ENCODE measurements at regions not wholly inside any gene's neighbourhood (a gene's known extent, or its start where the extent isn't known, plus 50 kb on each side); places are given as distances from the start of the nearest gene placed in this dataset.
A peak's percentile ranks its signal among the peaks of the same experiment; 100 is the strongest.

DNA sequence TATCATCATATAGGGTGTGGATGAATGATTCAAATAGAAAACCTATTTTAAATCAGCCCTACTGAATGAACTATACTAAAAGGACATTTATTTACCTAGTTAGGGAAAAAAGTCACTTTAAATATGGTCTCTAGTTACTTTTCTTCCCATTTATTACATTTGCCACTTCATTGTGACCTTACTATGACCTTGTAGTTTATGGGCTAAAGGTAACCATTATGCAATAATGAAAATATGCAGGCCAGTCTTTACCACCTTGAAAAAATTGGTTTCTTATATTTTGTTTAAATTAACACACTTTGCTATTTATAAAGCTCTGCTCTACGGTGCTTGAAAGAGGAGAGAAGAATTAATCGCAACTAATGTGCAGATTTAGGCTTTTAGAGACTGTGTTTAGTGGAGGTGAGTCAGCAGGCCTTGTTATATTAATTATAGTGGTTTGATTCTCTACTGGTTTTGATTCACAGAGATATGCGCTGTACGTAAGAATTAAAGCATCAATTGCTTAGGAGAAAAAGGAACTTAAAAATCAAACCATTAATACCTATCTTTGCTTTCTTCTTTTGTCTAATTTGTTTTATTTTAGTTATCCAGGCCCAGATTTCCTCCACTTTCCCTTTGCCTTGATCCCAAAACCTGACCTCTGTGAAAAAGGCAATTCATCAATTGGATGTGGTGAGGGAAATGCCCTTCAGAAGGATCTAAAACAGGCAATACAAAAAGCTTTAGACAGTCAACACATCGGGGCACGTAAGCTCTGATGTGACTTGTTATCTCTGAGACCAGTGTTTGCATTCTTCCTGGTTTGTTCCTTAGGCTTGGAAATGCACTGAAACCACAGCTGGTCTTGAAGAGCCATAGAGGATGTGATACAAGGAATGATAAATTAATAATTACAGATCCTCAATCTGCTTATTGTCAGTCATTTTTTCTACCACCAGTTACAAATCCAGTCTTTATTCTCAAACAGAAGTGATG lies 141.2 kb upstream of the HDAC9 start:
- ATAC-seq = no peak
- DNase-seq (ENCODE audit: low spot score) = no peak

DNA sequence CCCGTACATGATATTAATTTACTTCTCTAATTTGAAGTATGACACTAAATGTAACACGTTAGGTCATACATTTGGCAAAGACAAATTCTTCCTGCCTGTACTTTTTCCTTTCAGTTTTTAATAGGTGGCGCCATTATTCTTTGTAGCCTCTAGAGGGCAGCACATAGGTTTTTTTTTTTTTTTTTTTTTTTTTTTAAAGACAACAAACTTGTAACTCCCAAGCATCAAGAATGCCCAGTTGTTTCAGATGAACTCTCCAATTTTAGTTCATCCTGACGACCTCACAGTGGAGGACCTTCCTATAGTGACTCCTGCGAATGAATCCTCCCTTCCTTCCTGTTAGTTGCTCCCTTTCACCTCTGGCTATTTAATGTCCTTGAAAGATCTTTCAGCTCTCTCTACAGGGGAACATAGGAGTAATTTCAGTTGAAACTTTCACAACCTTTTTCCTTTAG lies 139.3 kb upstream of the HDAC9 start:
- ATAC-seq = peak; percentile 86
- no peak for DNase-seq (ENCODE audit: low spot score)

DNA sequence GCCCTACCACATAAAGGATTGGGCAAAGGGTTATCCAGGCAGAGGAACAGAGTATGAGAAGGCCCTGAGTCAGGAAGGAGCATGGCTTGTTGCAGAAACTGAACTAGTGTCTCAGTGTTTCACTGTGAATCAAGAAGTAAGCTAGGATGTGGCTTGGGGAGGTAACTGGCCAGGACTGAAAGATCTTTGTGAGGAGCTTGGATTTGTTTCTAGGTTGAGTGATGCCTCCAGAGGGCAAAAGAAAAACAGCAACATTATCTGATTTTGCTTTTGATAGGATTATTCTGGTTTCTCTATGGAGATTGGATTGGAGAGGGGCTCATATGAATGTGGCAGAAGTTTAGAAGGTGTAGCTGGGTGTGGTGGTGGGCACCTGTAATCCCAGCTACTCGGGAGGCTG lies 137.9 kb upstream of the HDAC9 start:
- peak; percentile 55 for ATAC-seq
- no peak for DNase-seq (ENCODE audit: low spot score)

DNA sequence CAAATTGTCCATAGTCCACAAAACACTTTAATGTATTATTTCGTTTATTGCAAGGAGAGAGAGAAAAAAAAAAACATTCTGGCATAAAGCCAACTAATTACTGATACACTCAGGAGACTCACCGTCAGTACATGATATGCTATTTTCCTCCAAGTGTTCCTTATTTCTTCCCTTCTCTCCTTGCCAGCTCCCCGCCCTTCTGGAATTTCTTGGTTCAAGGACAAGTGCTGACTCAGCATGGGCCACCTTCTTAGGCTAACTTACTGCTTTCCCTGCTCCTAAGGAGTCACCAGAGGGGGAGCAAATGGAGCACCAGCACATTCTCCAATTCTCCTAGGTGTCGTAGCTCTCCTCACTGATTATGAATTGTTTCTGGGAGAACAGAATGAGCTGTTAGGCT lies 133.8 kb upstream of the HDAC9 start:
- ATAC-seq (no peak), DNase-seq (ENCODE audit: low spot score) (no peak)

DNA sequence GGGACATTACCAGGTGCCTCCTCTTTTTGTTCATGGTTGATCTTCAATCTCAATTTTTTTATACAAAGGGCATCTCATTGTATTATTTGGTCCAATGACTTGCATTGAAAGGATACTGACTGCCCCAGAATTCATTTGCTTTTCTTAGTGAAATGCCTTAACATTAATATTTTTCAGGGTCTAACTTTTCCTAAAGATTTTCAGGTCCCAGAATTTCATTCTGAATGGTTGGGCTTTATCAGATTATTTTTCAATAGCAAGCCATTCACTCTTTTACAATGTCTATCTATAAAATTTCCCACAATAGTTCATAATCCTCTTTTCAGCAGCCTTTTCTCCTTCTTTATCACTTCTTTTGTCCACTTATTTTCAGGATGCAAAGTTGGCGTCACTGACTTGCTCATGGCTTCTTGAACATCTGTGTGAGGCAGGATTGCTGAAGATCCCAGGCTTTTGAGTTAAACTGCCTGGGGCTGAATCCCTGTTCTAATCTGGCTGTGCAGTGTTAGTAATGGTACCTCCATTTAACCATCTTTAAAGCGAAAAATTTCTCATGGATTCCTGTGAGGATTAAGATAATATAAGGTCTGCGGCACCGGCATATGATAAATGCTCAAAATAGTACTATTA lies 131.7 kb upstream of the HDAC9 start:
- no peak for ATAC-seq
- no peak for DNase-seq (ENCODE audit: low spot score)

DNA sequence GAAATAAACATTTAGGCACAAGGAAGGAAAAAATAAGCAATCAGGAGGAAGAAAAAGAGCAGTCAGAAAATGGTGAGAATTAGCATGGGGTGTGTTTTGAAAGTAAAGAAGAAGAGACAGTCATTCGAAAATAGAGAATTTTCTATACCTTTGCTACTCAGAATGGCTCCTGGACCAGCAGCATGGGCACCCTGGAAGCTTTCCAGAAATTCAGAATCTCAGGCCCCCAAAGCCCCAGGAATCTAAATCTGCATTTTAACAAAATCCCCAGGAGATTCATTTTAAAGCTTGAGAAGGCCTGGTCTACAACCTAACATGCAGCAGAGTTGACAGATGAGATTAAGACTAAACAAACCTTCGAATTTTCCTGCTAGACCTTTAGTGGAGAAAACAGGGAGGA lies 131.2 kb upstream of the HDAC9 start:
- DNase-seq (ENCODE audit: low spot score) = no peak
- ATAC-seq = no peak

DNA sequence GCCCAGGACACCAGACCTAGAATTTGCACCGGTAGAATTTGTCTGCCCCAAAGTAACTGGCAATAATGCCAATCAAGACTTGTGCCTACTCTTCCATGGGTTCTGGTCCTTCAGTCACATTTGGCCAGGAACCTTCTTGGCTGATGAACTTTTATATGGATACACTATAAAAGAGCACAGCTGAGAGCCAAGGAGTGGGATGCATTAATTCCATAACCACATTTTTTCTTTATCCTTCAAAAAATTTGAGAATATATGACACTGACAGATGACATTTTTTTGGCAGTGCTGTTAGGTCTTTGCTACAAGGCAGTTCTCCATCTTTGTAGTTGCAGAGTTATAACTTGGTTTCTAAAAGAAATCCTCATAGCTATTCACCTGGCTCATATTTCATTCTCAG lies 129.2 kb upstream of the HDAC9 start:
- DNase-seq (ENCODE audit: low spot score) (no peak), ATAC-seq (no peak)

DNA sequence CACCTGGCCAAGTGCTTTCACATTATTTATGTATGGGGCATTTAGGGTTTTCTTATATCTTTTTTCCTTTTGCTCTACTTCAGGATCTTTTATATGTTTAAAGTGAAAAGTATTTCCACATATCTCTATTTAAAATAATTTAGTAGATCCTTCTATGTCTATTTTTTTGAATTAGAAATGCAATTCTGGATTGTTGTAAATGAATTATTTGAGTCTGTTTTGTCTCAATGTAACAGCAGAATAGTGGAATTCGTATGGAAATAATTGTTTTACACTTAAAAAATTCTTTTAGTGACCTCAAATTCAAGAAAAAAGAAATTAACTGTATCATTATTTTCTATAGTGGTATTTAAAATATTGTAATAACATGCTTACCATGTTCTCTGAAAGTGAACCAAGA lies 126.5 kb upstream of the HDAC9 start:
- ATAC-seq = no peak
- no peak for DNase-seq (ENCODE audit: low spot score)

DNA sequence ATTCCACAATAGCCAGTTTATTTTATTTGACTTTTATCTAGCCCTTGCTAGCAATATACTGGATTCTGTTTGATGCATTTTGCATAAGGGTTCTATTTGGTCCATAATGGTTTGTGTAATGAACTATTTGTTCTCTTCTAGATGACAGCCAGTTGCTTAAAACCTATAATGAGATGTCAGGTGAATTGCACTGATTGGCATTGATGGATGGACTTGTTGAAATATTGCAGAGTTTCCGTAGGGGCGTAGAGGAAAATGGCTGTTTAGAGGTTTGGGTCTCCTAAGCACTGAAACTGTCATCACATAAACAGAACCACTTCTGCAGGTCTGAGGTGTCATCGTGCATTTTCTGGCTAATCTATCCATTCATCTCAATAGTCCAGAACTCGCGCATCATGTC lies 124.9 kb upstream of the HDAC9 start:
- ATAC-seq = no peak
- no peak for DNase-seq (ENCODE audit: low spot score)

DNA sequence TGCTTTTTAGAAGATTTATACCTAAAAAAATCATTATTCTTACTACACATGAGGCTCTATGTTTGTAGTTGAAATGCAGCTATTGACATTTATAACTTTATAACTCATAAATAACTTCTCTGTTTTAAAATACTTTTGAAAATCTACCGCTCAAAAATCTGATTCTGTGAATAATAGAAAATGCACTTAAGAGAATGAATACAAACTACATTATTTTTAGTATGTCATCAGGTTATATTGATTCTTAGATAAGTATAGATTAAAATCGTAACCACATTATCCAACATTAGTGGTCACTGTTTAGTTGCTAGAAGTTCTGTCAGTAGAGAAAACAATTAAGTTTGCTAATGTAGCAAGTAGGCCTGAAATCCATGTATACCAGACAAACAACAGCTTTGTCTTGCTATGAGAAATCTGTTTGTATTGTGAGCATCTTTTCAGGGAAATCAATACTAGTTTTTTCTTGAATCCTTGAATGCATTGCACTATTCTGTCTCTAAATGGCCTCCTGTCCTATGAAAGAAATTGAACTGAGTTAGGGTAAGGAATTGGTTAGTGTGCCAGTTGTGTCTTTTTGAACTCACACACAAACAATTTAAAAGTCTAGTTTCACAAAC lies 116.5 kb upstream of the HDAC9 start:
- ATAC-seq (no peak), DNase-seq (ENCODE audit: low spot score) (no peak)

DNA sequence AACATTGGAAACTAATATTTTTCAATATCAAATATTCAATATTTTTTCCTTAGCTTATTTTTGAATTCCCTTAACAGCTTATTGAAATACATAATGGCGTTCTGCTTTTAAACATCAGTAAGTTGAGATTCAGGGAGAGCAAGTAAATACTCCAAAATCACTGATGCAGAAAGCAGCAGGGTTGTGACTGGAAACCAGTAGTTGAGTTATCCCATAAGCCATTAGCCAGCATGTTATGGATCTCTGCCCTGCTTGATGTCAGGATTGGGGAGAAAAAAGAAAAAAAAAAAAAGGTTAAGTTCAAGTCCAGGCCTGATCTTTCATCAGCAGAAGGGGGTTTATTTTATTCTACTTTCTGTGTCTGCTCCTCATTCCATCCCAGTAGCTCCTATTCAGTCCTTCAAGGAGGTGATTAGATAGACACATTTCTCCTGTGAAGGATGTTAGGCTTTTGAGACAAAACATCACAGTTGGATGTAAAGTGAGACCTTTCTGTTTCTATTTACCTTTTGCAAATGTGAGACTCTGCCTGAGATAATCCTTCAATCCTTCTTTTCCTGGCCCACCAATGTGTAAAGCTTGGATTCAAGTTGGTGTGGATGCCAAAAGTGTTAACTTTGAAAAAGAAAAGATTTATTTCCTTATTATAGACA lies 110.9 kb upstream of the HDAC9 start:
- DNase-seq (ENCODE audit: low spot score) = no peak

DNA sequence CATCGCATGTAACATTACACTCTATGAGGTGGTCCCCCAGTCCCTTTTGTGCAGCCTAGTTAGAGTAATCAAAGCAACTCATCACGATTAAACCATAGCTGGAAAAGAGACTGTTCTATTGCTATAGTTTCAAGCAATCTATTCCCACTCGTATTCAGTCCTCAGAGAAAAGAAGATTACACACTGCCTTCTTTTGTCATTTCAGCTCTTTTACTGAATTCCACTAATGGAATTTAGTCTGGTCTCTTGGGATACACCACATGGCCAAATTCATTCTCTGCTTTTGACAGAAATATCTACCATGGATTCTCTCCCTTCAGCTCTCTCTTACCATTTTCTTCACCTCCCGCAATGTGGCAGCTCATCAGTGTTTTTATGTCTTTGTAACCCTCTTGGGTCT lies 108.9 kb upstream of the HDAC9 start:
- ATAC-seq (no peak), DNase-seq (ENCODE audit: low spot score) (no peak)

More for the DNA sequence above, 110.9 kb upstream of the HDAC9 start:
- ATAC-seq = no peak

DNA sequence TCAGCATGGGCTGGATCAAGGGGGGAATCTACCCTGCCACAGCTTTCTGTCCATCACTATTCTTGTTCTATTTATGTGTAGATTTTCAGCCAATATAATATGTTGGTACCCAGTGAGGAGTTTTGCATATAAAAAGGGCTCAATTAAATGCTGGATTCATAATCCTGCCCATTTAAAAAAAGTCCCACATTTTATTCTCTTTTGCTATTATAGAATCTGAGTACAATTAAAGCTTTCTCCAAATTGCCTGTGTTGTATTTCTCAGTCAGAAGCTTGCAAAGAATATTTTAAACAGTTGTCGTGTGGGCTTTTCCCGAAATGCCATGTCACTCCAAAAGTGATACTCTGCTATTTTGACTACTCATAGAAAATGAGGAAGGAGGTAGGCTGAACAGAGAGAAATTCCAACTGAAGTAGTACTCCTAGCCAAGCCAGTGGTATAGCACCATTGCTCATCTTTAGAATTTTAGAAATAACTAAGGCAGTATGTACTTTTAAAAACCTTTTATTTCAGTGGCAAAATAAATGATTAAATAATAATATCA lies 108.3 kb upstream of the HDAC9 start:
- ATAC-seq (no peak), DNase-seq (ENCODE audit: low spot score) (no peak)

DNA sequence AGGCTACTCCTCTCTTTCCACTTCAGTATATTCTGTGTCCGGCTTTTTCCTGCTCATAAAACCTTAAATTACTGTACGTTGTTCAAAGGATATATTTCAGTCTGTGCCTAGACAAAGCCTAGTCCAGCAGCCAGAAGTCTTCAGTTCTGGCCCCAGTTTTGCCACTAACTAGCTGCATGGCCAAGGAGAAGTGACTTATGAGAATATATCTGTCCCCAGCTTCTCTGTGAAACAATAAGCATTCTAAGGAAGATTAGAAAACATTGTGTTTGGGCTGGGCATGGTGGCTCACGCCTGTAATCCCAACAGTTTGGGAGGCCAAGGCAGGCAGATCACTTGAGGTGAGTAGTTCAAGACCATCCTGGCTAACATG lies 105.0 kb upstream of the HDAC9 start:
- ATAC-seq (no peak), DNase-seq (ENCODE audit: low spot score) (no peak)

DNA sequence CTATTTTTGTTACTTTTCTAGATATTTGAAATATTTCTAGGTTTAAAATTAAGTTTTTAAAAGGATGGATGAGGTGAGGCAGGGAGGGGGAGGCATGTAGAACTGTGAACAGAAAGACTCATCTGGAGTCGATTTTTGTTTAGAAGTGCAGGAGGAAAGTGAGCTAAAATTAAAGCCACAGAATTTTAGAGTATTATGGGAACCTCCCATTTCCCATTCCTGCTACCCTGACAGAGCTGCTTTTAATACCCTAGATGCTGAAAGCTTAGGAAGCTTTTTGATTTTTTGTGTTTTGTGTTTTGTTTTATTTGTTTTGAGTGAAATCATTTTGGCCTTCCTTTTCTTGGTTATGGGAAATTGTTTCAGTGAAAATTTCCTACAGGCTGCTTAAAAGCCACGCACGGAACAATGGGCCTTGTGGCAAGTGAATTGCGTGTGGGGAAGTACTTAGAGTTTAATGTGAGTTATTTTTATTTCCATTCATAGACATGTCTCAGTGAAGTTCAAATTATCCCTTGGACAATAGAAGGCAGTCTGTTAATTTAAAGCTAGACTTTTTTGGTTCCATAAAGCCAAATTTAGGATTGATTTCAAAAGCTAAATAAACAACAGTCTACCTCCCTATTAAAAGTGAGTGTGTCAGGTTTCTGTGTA lies 102.0 kb upstream of the HDAC9 start:
- no peak for ATAC-seq
- no peak for DNase-seq (ENCODE audit: low spot score)

DNA sequence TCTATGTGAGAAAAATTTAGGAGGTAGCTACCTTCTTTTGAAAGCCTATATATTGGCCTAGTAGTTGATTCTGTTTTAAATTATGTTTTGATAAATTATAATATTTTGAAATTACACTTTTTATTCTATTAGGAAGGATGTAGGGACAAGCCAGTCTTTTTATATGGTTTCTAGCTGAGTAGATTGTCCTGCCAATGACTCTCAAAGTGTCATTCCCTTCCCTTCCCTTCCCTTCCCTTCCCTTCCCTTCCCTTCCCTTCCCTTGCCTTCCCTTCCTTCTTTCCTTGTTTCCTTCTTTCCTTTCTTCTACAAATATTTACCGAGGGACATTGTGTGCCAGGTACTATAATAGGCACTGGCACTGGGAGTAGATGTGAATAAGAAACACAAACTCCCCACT lies 99.7 kb upstream of the HDAC9 start:
- ATAC-seq (no peak), DNase-seq (ENCODE audit: low spot score) (no peak)

DNA sequence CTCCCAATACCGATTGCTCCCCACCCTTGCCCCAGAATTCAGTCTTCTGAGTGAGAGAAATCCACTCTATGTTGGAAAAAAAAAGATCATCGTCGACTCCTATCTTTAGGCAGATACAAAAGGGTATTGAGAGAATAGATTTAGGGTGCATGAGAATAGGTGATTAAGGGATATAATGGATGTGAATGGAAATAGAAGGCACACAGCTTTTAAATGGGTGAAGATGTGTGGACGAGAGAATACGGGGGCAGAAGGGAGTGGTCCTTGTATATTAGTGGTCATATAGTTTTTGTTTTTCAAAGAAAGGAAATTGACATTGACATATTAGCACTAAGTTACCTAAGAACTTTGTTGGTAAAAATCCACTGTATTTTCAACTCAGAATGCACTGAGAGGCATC lies 98.6 kb upstream of the HDAC9 start:
- no peak for ATAC-seq
- no peak for DNase-seq (ENCODE audit: low spot score)

DNA sequence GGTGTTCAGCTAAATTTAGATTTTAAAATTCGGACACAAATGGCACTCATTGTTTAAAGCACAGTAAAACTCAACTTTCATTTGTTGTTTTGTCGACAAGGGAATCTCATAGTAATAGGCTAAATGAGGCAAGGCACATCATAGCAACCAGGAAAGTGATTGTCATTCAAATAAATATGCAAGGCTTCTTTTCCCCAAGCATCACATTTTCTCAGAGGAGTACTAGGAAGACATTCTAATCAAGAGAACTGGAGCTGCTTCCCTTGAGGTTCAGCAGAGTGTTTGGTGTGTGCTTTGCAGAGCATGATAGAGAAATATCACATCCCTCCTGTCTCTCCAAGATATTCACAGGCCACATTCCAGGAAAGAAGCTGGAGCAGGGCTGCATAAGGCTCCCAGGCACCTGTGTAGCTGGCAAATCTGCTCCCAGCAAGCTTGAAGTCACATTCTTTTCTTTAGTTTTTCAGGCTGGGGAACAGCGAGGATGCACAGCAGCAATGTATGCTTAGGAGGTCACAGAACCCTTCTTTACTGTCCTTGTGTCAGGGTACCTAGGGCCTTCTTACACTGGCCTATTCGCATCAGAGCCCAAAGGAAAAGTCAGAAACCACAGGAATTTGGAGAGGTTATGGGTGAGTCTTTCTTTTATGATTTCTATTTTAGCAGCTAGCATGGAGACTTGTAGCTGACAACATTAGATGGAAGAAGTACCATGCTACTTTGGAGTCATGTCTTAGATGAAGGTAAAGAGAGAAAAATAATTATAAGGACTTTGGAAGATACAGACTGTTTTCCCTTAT lies 95.9 kb upstream of the HDAC9 start:
- ATAC-seq (no peak), DNase-seq (ENCODE audit: low spot score) (no peak)

DNA sequence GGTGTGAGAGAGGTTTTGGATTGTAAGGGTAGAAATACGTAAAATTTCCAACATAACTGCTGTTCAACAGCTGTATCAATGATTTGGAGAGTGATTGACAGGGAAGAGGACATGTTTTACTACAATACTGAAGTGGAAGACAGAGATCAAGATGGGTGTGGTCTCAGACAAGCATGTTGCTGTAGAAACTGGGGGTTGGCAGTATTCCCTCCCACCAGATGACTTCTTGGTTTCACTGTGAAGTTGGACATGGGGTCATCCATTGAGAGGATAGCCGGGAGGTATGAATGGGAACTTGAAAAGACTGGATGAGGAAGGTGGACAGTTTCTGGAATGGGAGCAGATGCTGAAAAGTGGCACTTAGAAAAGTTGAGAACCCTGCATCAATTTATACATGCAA lies 95.3 kb upstream of the HDAC9 start:
- no peak for DNase-seq (ENCODE audit: low spot score)
- ATAC-seq = no peak

DNA sequence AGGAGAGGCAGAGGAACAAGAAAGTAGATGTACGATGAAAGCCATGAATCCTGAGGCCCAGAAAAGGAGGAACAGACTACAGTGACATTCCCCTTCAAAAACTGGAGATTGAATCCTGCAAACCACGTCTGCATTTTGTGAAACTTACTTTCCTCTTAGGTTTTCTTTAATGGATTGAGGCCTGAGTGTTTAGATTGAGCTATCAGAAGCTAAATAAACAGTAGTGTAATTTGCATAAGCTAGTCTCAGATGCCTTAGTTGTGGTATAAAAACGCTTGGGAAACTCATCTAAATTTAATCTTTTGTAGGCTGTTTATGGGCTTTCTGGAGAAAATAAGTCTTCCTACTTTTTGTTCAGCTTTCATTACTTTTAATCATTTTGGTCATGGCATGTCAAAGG lies 94.8 kb upstream of the HDAC9 start:
- no peak for DNase-seq (ENCODE audit: low spot score)
- ATAC-seq = no peak

Data from left lobe of liver (tissue), 2 donors.